OCI-LY7 (cell line): ENCODE measurements at regions not wholly inside any gene's neighbourhood (a gene's known extent, or its start where the extent isn't known, plus 50 kb on each side); places are given as distances from the start of the nearest gene placed in this dataset.

ENCODE experiments used
- BruUV-seq: library from RNA; stranded (reverse); fragments of 400-500 nt; replicated peaks from 2 replicates; lab custom pipeline; 2021; lab: Mats Ljungman, UMichigan
- CTCF ChIA-PET: fragments of 300-600 bp; sonication (Branson Sonifier 250); formaldehyde crosslinking; loops from one replicate; lab custom pipeline; 2022; ENCODE audit warnings: antibody characterized with exemption; ENCODE audit not compliant: unreplicated experiment; lab: Charles Lee
- POLR2A ChIA-PET: fragments of 300-600 bp; sonication (Branson Sonifier 250); formaldehyde crosslinking; loops from one replicate; lab custom pipeline; 2022; ENCODE audit warnings: antibody characterized with exemption; lab: Charles Lee
- DNase-seq: peaks from one replicate; pipeline ENCODE4 v3.0.0-alpha.2; 2015; ENCODE audit warnings: low spot score
- H2AFZ ChIP-seq: fragments of 200-600 bp; sonication (generic), shearing (Covaris generic); 2 replicates; pipeline ENCODE4 v1.6.1; 2014; ENCODE audit warnings: mild to moderate bottlenecking, antibody characterized with exemption, low read length, moderate library complexity
- H3K27ac ChIP-seq: fragments of 200-600 bp; sonication (generic); 2 replicates; pipeline ENCODE4 v1.5.1; 2014; ENCODE audit warnings: mixed run types, low read depth, mild to moderate bottlenecking, moderate library complexity, low read length, inconsistent platforms; ENCODE audit not compliant: poor library complexity, severe bottlenecking
- H3K36me3 ChIP-seq: fragments of 200-600 bp; sonication (generic); 2 replicates; pipeline ENCODE4 v1.6.1; 2014; ENCODE audit warnings: mild to moderate bottlenecking, antibody characterized with exemption, low read length, moderate library complexity, mixed read lengths; ENCODE audit not compliant: insufficient read depth
- H3K4me1 ChIP-seq: fragments of 200-600 bp; sonication (generic); 2 replicates; pipeline ENCODE4 v1.5.1; 2014; ENCODE audit warnings: mild to moderate bottlenecking, low read length; ENCODE audit not compliant: insufficient read depth, poor library complexity, severe bottlenecking
- H3K4me2 ChIP-seq: fragments of 200-600 bp; sonication (generic); 2 replicates; pipeline ENCODE4 v1.6.1; 2014; ENCODE audit warnings: mild to moderate bottlenecking, low read length
- H3K4me3 ChIP-seq: fragments of 200-600 bp; sonication (generic); 2 replicates; pipeline ENCODE4 v1.5.1; 2014; ENCODE audit warnings: mild to moderate bottlenecking, low read depth, low read length; ENCODE audit not compliant: poor library complexity, severe bottlenecking
- H3K79me2 ChIP-seq: fragments of 200-600 bp; sonication (generic); 2 replicates; pipeline ENCODE4 v1.6.1; 2016; ENCODE audit warnings: low read depth, mild to moderate bottlenecking, low read length, moderate library complexity, mixed read lengths; ENCODE audit not compliant: insufficient read depth
- H3K9me2 ChIP-seq: fragments of 200-600 bp; sonication (generic); 2 replicates; pipeline ENCODE4 v1.6.1; 2016; ENCODE audit warnings: mild to moderate bottlenecking, low read length, mixed read lengths; ENCODE audit not compliant: insufficient read depth
- H3K9me3 ChIP-seq: fragments of 200-600 bp; sonication (generic); 2 replicates; pipeline ENCODE4 v1.6.1; 2014; ENCODE audit warnings: mild to moderate bottlenecking, mixed run types, low read length, mixed read lengths
- H4K20me1 ChIP-seq: fragments of 200-600 bp; sonication (generic); 2 replicates; pipeline ENCODE4 v1.6.1; 2014; ENCODE audit warnings: mild to moderate bottlenecking, antibody characterized with exemption, low read length, moderate library complexity, mixed read lengths; ENCODE audit not compliant: insufficient read depth
- CTCF ChIP-seq: fragments of 200-600 bp; sonication (generic); conservative IDR thresholded peaks from 2 replicates; pipeline ENCODE4 v1.5.1; 2014; ENCODE audit warnings: mild to moderate bottlenecking, antibody characterized with exemption, low read length, moderate library complexity, mixed read lengths
- EZH2phosphoT487 ChIP-seq: fragments of 200-600 bp; sonication (generic); IDR thresholded peaks from 2 replicates; pipeline ENCODE4 v1.6.1; 2018; ENCODE audit warnings: low read depth, borderline replicate concordance, mild to moderate bottlenecking, mixed run types, antibody characterized with exemption, low read length, moderate library complexity, mixed read lengths
- intact Hi-C: fragments of 100-400 bp; cut with micrococcal nuclease; formaldehyde crosslinking; loops from one replicate; pipeline ENCODE4 v1.10.0; 2022; ENCODE audit not compliant: unreplicated experiment

- no peaks in the 10 kb centered on the region for H3K36me3 ChIP-seq
- H3K4me3 ChIP-seq, result no peak overlapping the region
- H2AFZ ChIP-seq, result no peak overlapping the region
- H3K4me1 ChIP-seq, result no peaks in the 10 kb centered on the region
- H3K4me2 ChIP-seq, result no peak overlapping the region
- BruUV-seq, result no TSS peak
- no peak for DNase-seq
- ChIA-PET CTCF (no interaction called here), POLR2A (no interaction called here)
- H4K20me1 ChIP-seq, result no peaks in the 10 kb centered on the region
- H3K9me2 ChIP-seq, result no peaks in the 10 kb centered on the region
- H3K27ac ChIP-seq, result no peak overlapping the region
- intact Hi-C loops, result no loop called here
- TF ChIP-seq EZH2phosphoT487, result no peak
- no peak for TF ChIP-seq CTCF
- no peaks in the 10 kb centered on the region for H3K79me2 ChIP-seq
- 0 out of 2 replicates have a peak, but pooled peaks cover 3% of the 10 kb centered on the region for H3K9me3 ChIP-seq
These were observed 545.9 kb upstream of the CELF2 start for GRCh38 chr10:10471758-10472157.

GRCh38 chr10:10475812-10476211 lies 541.9 kb upstream of the CELF2 start:
- no peak overlapping the region for H3K27ac ChIP-seq
- TF ChIP-seq EZH2phosphoT487 (no peak), CTCF (no peak)
- no TSS peak for BruUV-seq
- H3K9me2 ChIP-seq, result no peaks in the 10 kb centered on the region
- H2AFZ ChIP-seq, result no peak overlapping the region
- intact Hi-C loops, result no loop called here
- H3K79me2 ChIP-seq, result no peaks in the 10 kb centered on the region
- no peaks in the 10 kb centered on the region for H3K4me1 ChIP-seq
- DNase-seq, result no peak
- no peak overlapping the region for H3K4me3 ChIP-seq
- CTCF ChIA-PET, result no interaction called here
- POLR2A ChIA-PET, result interaction anchor here (0.6 kb wide), 1 partner anchor 163 kb away, joined by 3 read pairs; no protein-coding TSS in a partner anchor
- no peak overlapping the region for H3K4me2 ChIP-seq
- H4K20me1 ChIP-seq, result no peaks in the 10 kb centered on the region
- no peaks in the 10 kb centered on the region for H3K9me3 ChIP-seq
- no peaks in the 10 kb centered on the region for H3K36me3 ChIP-seq

- Histone ChIP-seq H3K27ac (no peak overlapping the region), H2AFZ (no peak overlapping the region), H3K4me1 (no peaks in the 10 kb centered on the region), H4K20me1 (no peaks in the 10 kb centered on the region), H3K9me2 (no peaks in the 10 kb centered on the region), H3K9me3 (no peaks in the 10 kb centered on the region), H3K4me3 (no peak overlapping the region), H3K36me3 (no peaks in the 10 kb centered on the region), H3K4me2 (no peak overlapping the region), H3K79me2 (no peaks in the 10 kb centered on the region)
- no peak for DNase-seq
- ChIA-PET CTCF (no interaction called here), POLR2A (no interaction called here)
- BruUV-seq, result no TSS peak
- intact Hi-C loops, result no loop called here
- no peak for TF ChIP-seq EZH2phosphoT487
- TF ChIP-seq CTCF, result no peak
These were observed 539.8 kb upstream of the CELF2 start for GRCh38 chr10:10477844-10478243.
